ENCODE measurements at regions not wholly inside any gene's neighbourhood (a gene's known extent, or its start where the extent isn't known, plus 50 kb on each side); places are given as distances from the start of the nearest gene placed in this dataset.

GRCh38 chr1:103230061-103230460 lies 121.7 kb upstream of the COL11A1 start:
- H3K27ac Mint-ChIP-seq, result no peak overlapping the region
- Histone ChIP-seq H3K9me3 (ENCODE audit: control extremely low read depth in 1 of 3, control insufficient read depth in 2 of 3, insufficient read depth in 1 of 3, low read length in 2 of 3) (no peaks in the 10 kb centered on the region), H3K4me1 (ENCODE audit: control insufficient read depth in 2 of 2, insufficient read depth in 2 of 2, low read length in 2 of 2) (no peaks in the 10 kb centered on the region), H3K27me3 (replicated peaks in 1 of 4; ENCODE audit: control extremely low read depth in 1 of 4, control insufficient read depth in 3 of 4, insufficient read depth in 4 of 4, low read length in 3 of 4) (no peaks in the 10 kb centered on the region), H2AFZ (ENCODE audit: insufficient read depth, low read depth, low read length, poor library complexity, severe bottlenecking) (no peak overlapping the region), H3K4me3 (ENCODE audit: control extremely low read depth in 1 of 5, extremely low read depth in 1 of 5, insufficient read depth in 1 of 5, low read depth in 2 of 5, low read length in 4 of 5) (no peak overlapping the region), H3K27ac (ENCODE audit: low read length in 2 of 2) (no peak overlapping the region), H3K4me2 (replicated peaks; ENCODE audit: low read depth, low read length, poor library complexity, severe bottlenecking) (no peak overlapping the region), H3K9ac (ENCODE audit: low read length) (no peak overlapping the region), H4K20me1 (ENCODE audit: control insufficient read depth, insufficient read depth, low read length, poor library complexity, severe bottlenecking) (no peaks in the 10 kb centered on the region), H3K36me3 (replicated peaks in 1 of 2; ENCODE audit: control extremely low read depth in 1 of 2, control insufficient read depth in 1 of 2, extremely low read depth in 1 of 2, insufficient read depth in 2 of 2, low read length in 1 of 2) (no peaks in the 10 kb centered on the region), H3K79me2 (ENCODE audit: control insufficient read depth, insufficient read depth, low read length) (no peaks in the 10 kb centered on the region)
- H3K4me3 Mint-ChIP-seq, result no peak overlapping the region
- CTCF ChIA-PET, result no interaction called here
- no peak for DNase-seq
- no peaks in the 10 kb centered on the region for H3K9me3 Mint-ChIP-seq (ENCODE audit: insufficient read depth)
- no CpG with 5 or more reads among the region's 4 CpGs for WGBS (ENCODE audit: insufficient coverage)
- intact Hi-C loops (cut with micrococcal nuclease), result no loop called here
- no peaks in the 10 kb centered on the region for H3K4me1 Mint-ChIP-seq
- no peak for TF ChIP-seq EZH2 (IDR thresholded peaks at IDR 0.05; ENCODE audit: borderline replicate concordance, insufficient read depth, low read depth, low read length, poor library complexity, severe bottlenecking)
- POLR2A ChIA-PET, result no interaction called here
- no peaks in the 10 kb centered on the region for H3K27me3 Mint-ChIP-seq
- no peak for ATAC-seq (ENCODE audit: low read depth)

- no peak overlapping the region for H3K4me3 Mint-ChIP-seq
- H3K27ac ChIP-seq (ENCODE audit: low read length in 2 of 2), result no peak overlapping the region
- POLR2A ChIA-PET, result no interaction called here
- no peaks in the 10 kb centered on the region for H3K4me1 Mint-ChIP-seq
- H3K4me2 ChIP-seq (replicated peaks; ENCODE audit: low read depth, low read length, poor library complexity, severe bottlenecking), result no peak overlapping the region
- ATAC-seq (ENCODE audit: low read depth), result no peak
- no peak overlapping the region for H3K4me3 ChIP-seq (ENCODE audit: control extremely low read depth in 1 of 5, extremely low read depth in 1 of 5, insufficient read depth in 1 of 5, low read depth in 2 of 5, low read length in 4 of 5)
- intact Hi-C loops (cut with micrococcal nuclease), result no loop called here
- H3K27ac Mint-ChIP-seq, result no peak overlapping the region
- no peaks in the 10 kb centered on the region for H3K27me3 ChIP-seq (replicated peaks in 1 of 4; ENCODE audit: control extremely low read depth in 1 of 4, control insufficient read depth in 3 of 4, insufficient read depth in 4 of 4, low read length in 3 of 4)
- H4K20me1 ChIP-seq (ENCODE audit: control insufficient read depth, insufficient read depth, low read length, poor library complexity, severe bottlenecking), result no peaks in the 10 kb centered on the region
- CTCF ChIA-PET, result no interaction called here
- no peaks in the 10 kb centered on the region for H3K9me3 Mint-ChIP-seq (ENCODE audit: insufficient read depth)
- no peaks in the 10 kb centered on the region for H3K9me3 ChIP-seq (ENCODE audit: control extremely low read depth in 1 of 3, control insufficient read depth in 2 of 3, insufficient read depth in 1 of 3, low read length in 2 of 3)
- H3K4me1 ChIP-seq (ENCODE audit: control insufficient read depth in 2 of 2, insufficient read depth in 2 of 2, low read length in 2 of 2), result no peaks in the 10 kb centered on the region
- H3K79me2 ChIP-seq (ENCODE audit: control insufficient read depth, insufficient read depth, low read length), result no peaks in the 10 kb centered on the region
- H3K9ac ChIP-seq (ENCODE audit: low read length), result no peak overlapping the region
- H2AFZ ChIP-seq (ENCODE audit: insufficient read depth, low read depth, low read length, poor library complexity, severe bottlenecking), result no peak overlapping the region
- DNase-seq, result no peak
- WGBS (ENCODE audit: insufficient coverage), result no CpG with 5 or more reads among the region's 1 CpG
- H3K27me3 Mint-ChIP-seq, result no peaks in the 10 kb centered on the region
- TF ChIP-seq EZH2 (IDR thresholded peaks at IDR 0.05; ENCODE audit: borderline replicate concordance, insufficient read depth, low read depth, low read length, poor library complexity, severe bottlenecking), result no peak
- no peak for TF ChIP-seq CTCF (IDR thresholded peaks at IDR 0.05)
- H3K36me3 ChIP-seq (replicated peaks in 1 of 2; ENCODE audit: control extremely low read depth in 1 of 2, control insufficient read depth in 1 of 2, extremely low read depth in 1 of 2, insufficient read depth in 2 of 2, low read length in 1 of 2), result no peaks in the 10 kb centered on the region
Observed at GRCh38 chr1:103220631-103221041, 112.3 kb upstream of the COL11A1 start.

Data from B cell (primary cell).